T-helper 1 cell treated with Interleukin-12 subunit alpha and Interleukin-12 subunit beta and Interleukin-4 antibody, amounts not matched to agents 30 ng/mL and 1 ng/mL, for 36 hours (primary cell): ENCODE measurements at regions not wholly inside any gene's neighbourhood (a gene's known extent, or its start where the extent isn't known, plus 50 kb on each side); places are given as distances from the start of the nearest gene placed in this dataset.

Experiments
- intact Hi-C: fragments of 100-400 bp; cut with micrococcal nuclease; formaldehyde crosslinking; loops from one replicate; pipeline ENCODE4 v1.15.1; 2024

- intact Hi-C loops = no loop called here
Observed at GRCh38 chr6:165229216-165229615, 80.2 kb downstream of the C6orf118 start.

GRCh38 chr6:165227644-165228329 is 81.6 kb downstream of the C6orf118 start:
- intact Hi-C loops = no loop called here

- intact Hi-C loops = no loop called here
Observed at GRCh38 chr6:165223736-165224135, 85.7 kb downstream of the C6orf118 start.

GRCh38 chr6:165223101-165223500 is 86.3 kb downstream of the C6orf118 start:
- intact Hi-C loops = no loop called here

GRCh38 chr6:165222315-165223025 is 86.9 kb downstream of the C6orf118 start:
- intact Hi-C loops = no loop called here

GRCh38 chr6:165220045-165220444 is 89.4 kb downstream of the C6orf118 start:
- intact Hi-C loops = no loop called here

- intact Hi-C loops = no loop called here
Observed at GRCh38 chr6:165219629-165220028, 89.8 kb downstream of the C6orf118 start.

- intact Hi-C loops = no loop called here
Observed at GRCh38 chr6:165218829-165219228, 90.6 kb downstream of the C6orf118 start.

GRCh38 chr6:165206798-165207197 is 102.6 kb downstream of the C6orf118 start:
- intact Hi-C loops = no loop called here

- intact Hi-C loops = no loop called here
Observed at GRCh38 chr6:165205632-165206031, 103.8 kb downstream of the C6orf118 start.

- intact Hi-C loops = no loop called here
Observed at GRCh38 chr6:165204807-165205545, 104.4 kb downstream of the C6orf118 start.

GRCh38 chr6:165200178-165200577 is 109.2 kb downstream of the C6orf118 start:
- intact Hi-C loops = no loop called here

- intact Hi-C loops = no loop called here
Observed at GRCh38 chr6:165191461-165191860, 117.9 kb downstream of the C6orf118 start.

GRCh38 chr6:165186441-165187205 is 122.8 kb downstream of the C6orf118 start:
- intact Hi-C loops = no loop called here

- intact Hi-C loops = no loop called here
Observed at GRCh38 chr6:165186041-165186440, 123.4 kb downstream of the C6orf118 start.

- intact Hi-C loops = no loop called here
Observed at GRCh38 chr6:165184192-165184979, 125.0 kb downstream of the C6orf118 start.

- intact Hi-C loops = no loop called here
Observed at GRCh38 chr6:165183496-165184140, 125.8 kb downstream of the C6orf118 start.

- intact Hi-C loops = no loop called here
Observed at GRCh38 chr6:165183071-165183470, 126.3 kb downstream of the C6orf118 start.

- intact Hi-C loops = no loop called here
Observed at GRCh38 chr6:165181951-165182414, 127.4 kb downstream of the C6orf118 start.

GRCh38 chr6:165178056-165178455 is 131.3 kb downstream of the C6orf118 start:
- intact Hi-C loops = no loop called here
